ENCODE measurements at regions not wholly inside any gene's neighbourhood (a gene's known extent, or its start where the extent isn't known, plus 50 kb on each side); places are given as distances from the start of the nearest gene placed in this dataset.

- no peak for TF ChIP-seq POLR2A (IDR thresholded peaks at IDR 0.05)
- no peak for TF ChIP-seq POLR2AphosphoS5 (IDR thresholded peaks at IDR 0.05; ENCODE audit: insufficient read depth in 1 of 2, low read depth in 1 of 2)
These were observed 63.2 kb upstream of the TMEM17 start for GRCh38 chr2:62568983-62569837.
